ENCODE measurements at regions not wholly inside any gene's neighbourhood (a gene's known extent, or its start where the extent isn't known, plus 50 kb on each side); places are given as distances from the start of the nearest gene placed in this dataset.

GRCh38 chr5:40278881-40279280, 400.8 kb upstream of the PTGER4 start:
- no peak for TF ChIP-seq CTCF (IDR thresholded peaks at IDR 0.05)
- TF ChIP-seq EP300 (IDR thresholded peaks at IDR 0.05), result no peak
- no peak for TF ChIP-seq POLR2AphosphoS5 (IDR thresholded peaks at IDR 0.05)
